Keratinocyte (primary cell): ENCODE measurements at regions not wholly inside any gene's neighbourhood (a gene's known extent, or its start where the extent isn't known, plus 50 kb on each side); places are given as distances from the start of the nearest gene placed in this dataset.
"Not testable (repeated sequence)": the region's sequence is repeated elsewhere in the genome, so short reads cannot be mapped to it uniquely, and the experiment has no call there.

ENCODE experiments used
- DNase-seq: peaks from one replicate; pipeline ENCODE4 v3.0.0-alpha.2; 2011; ENCODE audit warnings: low read depth, missing footprints, low spot score
- FAIRE-seq: peaks from 2 replicates; lab custom pipeline; 2011; peaks lifted over from hg19 to GRCh38; lab: Jason Lieb, UNC
- H2AFZ ChIP-seq: 2 replicates; pipeline ENCODE4 v1.6.0; 2012; ENCODE audit warnings: low read length, control low read depth, inconsistent platforms; ENCODE audit not compliant: control insufficient read depth
- H3K27ac ChIP-seq: 2 replicates; pipeline ENCODE4 v1.5.1; 2011; ENCODE audit warnings: low read length; ENCODE audit not compliant: control insufficient read depth, insufficient read depth
- H3K27me3 ChIP-seq: 3 replicates; pipeline ENCODE4 v1.6.0; 2011; ENCODE audit warnings: low read length; ENCODE audit not compliant: control insufficient read depth, insufficient read depth; ENCODE audit errors: extremely low read depth
- H3K36me3 ChIP-seq, 2 experiments: 2 replicates in 1 of 2; 3 replicates in 1 of 2; pipeline ENCODE4 v1.5.1; 2011; ENCODE audit warnings: low read length in 2 of 2, mild to moderate bottlenecking in 1 of 2; ENCODE audit not compliant: control insufficient read depth in 2 of 2, insufficient read depth in 2 of 2; ENCODE audit errors: extremely low read depth in 1 of 2
- H3K4me1 ChIP-seq: 3 replicates; pipeline ENCODE4 v1.5.1; 2011; ENCODE audit warnings: low read length; ENCODE audit not compliant: control insufficient read depth, insufficient read depth; ENCODE audit errors: extremely low read depth
- H3K4me2 ChIP-seq: 3 replicates; pipeline ENCODE4 v1.6.0; 2011; ENCODE audit warnings: low read depth, low read length; ENCODE audit not compliant: control insufficient read depth, insufficient read depth; ENCODE audit errors: extremely low read depth
- H3K4me3 ChIP-seq, 3 experiments: fragments of 200-600 bp in 1 of 3; sonication (generic) in 1 of 3; 2 replicates in 2 of 3; 3 replicates in 1 of 3; pipeline ENCODE4 v1.5.1; 2011 to 2016; ENCODE audit warnings: low read length in 3 of 3, mild to moderate bottlenecking in 3 of 3, control low read depth in 2 of 3, inconsistent platforms in 1 of 3, low read depth in 1 of 3, mixed read lengths in 1 of 3, mixed run types in 1 of 3, moderate library complexity in 1 of 3; ENCODE audit not compliant: control insufficient read depth in 2 of 3, insufficient read depth in 2 of 3; ENCODE audit errors: extremely low read depth in 1 of 3
- H3K79me2 ChIP-seq: 2 replicates; pipeline ENCODE4 v1.6.0; 2012; ENCODE audit warnings: low read length; ENCODE audit not compliant: control insufficient read depth, insufficient read depth
- H3K9ac ChIP-seq: 3 replicates; pipeline ENCODE4 v1.6.0; 2011; ENCODE audit warnings: low read length; ENCODE audit not compliant: control insufficient read depth, insufficient read depth; ENCODE audit errors: extremely low read depth
- H3K9me1 ChIP-seq: 3 replicates; pipeline ENCODE4 v1.6.0; 2011; ENCODE audit warnings: low read length; ENCODE audit not compliant: control insufficient read depth, insufficient read depth; ENCODE audit errors: extremely low read depth
- H3K9me3 ChIP-seq: 2 replicates; pipeline ENCODE4 v1.5.1; 2012; ENCODE audit warnings: low read depth, low read length; ENCODE audit not compliant: control insufficient read depth
- H4K20me1 ChIP-seq: 3 replicates; pipeline ENCODE4 v1.6.0; 2011; ENCODE audit warnings: low read length; ENCODE audit not compliant: control insufficient read depth, insufficient read depth; ENCODE audit errors: extremely low read depth
- EZH2 ChIP-seq: IDR thresholded peaks from one replicate; pipeline ENCODE4 v1.6.1; 2012; ENCODE audit warnings: inconsistent platforms, mild to moderate bottlenecking, low read length, moderate library complexity
- dilution Hi-C: fragments of 300-500 bp; cut with MboI; formaldehyde crosslinking; loops from one replicate; pipeline ENCODE4 v1.7.0; 2020; ENCODE audit warnings: low sequenced_read_pairs; ENCODE audit not compliant: extremely low pct_ligation_motif_present
- TF ChIP-seq, protein P1 (sequence below), 3 experiments: IDR thresholded peaks in 1 of 3; conservative IDR thresholded peaks in 1 of 3; optimal IDR thresholded peaks in 1 of 3; 2 replicates in 2 of 3; 3 replicates in 1 of 3; pipeline versions ENCODE3 to v1.5.1; 2011; ENCODE audit warnings: low read length in 3 of 3, mild to moderate bottlenecking in 3 of 3, moderate library complexity in 2 of 3, control low read depth in 1 of 3, inconsistent platforms in 1 of 3; ENCODE audit not compliant: insufficient read depth in 2 of 3; ENCODE audit errors: extremely low read depth in 1 of 3

DNA sequence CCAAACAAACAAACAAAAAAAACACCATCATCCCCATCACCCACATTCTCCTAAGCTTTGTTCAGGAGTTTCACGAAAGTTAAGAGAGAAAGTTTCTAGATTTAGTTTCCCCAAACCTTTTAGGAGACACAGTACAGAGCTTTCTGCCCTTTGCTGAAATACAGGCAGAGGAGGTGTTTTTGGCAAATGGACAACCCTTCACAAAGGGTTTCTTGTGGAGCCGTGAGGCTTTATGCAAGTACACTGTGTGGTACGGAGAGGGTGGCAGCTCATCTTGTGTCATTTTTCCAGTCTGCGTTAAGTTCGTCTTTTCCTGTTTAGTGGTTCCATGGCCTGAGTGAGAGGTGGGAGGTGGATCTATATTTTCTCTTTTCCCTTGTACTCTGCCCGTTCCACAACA lies 215.5 kb upstream of the PRKCQ start:
- DNase-seq = no peak
- TF ChIP-seq EZH2 = no peak
- TF ChIP-seq, protein P1, sequence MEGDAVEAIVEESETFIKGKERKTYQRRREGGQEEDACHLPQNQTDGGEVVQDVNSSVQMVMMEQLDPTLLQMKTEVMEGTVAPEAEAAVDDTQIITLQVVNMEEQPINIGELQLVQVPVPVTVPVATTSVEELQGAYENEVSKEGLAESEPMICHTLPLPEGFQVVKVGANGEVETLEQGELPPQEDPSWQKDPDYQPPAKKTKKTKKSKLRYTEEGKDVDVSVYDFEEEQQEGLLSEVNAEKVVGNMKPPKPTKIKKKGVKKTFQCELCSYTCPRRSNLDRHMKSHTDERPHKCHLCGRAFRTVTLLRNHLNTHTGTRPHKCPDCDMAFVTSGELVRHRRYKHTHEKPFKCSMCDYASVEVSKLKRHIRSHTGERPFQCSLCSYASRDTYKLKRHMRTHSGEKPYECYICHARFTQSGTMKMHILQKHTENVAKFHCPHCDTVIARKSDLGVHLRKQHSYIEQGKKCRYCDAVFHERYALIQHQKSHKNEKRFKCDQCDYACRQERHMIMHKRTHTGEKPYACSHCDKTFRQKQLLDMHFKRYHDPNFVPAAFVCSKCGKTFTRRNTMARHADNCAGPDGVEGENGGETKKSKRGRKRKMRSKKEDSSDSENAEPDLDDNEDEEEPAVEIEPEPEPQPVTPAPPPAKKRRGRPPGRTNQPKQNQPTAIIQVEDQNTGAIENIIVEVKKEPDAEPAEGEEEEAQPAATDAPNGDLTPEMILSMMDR (optimal IDR thresholded peaks at IDR 0.05 in 1 of 3, IDR thresholded peaks at IDR 0.05 in 1 of 3, conservative IDR thresholded peaks at IDR 0.05 in 1 of 3; ENCODE audit: extremely low read depth in 1 of 3, insufficient read depth in 2 of 3, low read length in 3 of 3) = no peak
- dilution Hi-C loops = no loop called here
- no peak for FAIRE-seq
- no peak overlapping the region for H3K27ac ChIP-seq
- no peaks in the 10 kb centered on the region for H3K27me3 ChIP-seq
- H3K4me2 ChIP-seq = no peak overlapping the region
- H3K79me2 ChIP-seq = no peaks in the 10 kb centered on the region
- no peak overlapping the region for H3K9ac ChIP-seq
- H3K4me3 ChIP-seq = no peak overlapping the region
- H3K4me1 ChIP-seq = peaks cover 8% of the 10 kb centered on the region
- no peaks in the 10 kb centered on the region for H3K36me3 ChIP-seq
- H3K9me1 ChIP-seq = no peaks in the 10 kb centered on the region
- no peak overlapping the region for H2AFZ ChIP-seq
- no peaks in the 10 kb centered on the region for H3K9me3 ChIP-seq
- no peaks in the 10 kb centered on the region for H4K20me1 ChIP-seq

DNA sequence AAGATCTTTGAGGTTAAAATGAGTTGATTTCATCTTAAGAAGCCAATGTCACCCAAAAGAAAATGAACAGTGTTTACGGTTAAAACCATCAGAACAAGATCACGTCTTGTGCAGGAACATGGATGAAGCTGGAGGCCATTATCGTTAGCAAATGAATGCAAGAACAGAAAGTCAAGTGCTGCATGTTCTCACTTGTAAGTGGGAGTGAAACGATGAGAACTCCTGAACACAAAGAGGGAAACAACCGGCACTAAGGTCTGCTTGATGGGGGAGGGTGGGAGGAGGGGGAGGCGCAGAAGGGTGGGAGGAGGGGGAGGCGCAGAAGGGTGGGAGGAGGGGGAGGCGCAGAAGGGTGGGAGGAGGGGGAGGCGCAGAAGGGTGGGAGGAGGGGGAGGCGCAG lies 214.8 kb upstream of the PRKCQ start:
- DNase-seq, dilution Hi-C loops: not testable (repeated sequence)

DNA sequence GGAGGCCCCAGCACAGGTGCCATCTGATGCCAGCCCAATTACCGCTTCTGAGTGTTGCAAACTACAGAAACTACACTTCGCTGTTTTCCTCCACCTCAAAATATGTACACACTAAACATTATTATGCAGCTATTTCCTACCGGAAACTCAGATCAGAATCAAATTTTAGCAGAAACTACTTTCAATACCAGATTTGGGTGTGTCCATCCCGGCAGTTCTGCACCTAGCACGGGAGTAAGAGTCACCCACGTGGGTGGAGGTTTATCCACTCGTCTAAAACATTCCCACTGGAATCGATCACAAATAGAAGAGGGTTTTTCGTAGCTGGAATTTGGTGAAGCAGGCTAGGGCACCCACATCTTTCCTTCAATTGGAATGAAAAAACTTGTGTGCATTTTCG lies 214.4 kb upstream of the PRKCQ start:
- Histone ChIP-seq H3K36me3 (peaks cover 2 to 7% of the 10 kb centered on the region in 2 experiments), H3K27me3 (no peaks in the 10 kb centered on the region), H3K9me3 (no peaks in the 10 kb centered on the region), H2AFZ (peak overlapping the region; percentile 94), H3K79me2 (no peaks in the 10 kb centered on the region), H3K27ac (peak overlapping the region; percentile 64), H3K4me3 (peak overlapping the region; percentile 14 to 55 (median 53)), H3K4me2 (peak overlapping the region; percentile 98), H4K20me1 (no peaks in the 10 kb centered on the region), H3K9me1 (no peaks in the 10 kb centered on the region), H3K9ac (peak overlapping the region; percentile 56), H3K4me1 (peaks cover 8% of the 10 kb centered on the region)
- FAIRE-seq (no peak), DNase-seq (no peak)
- no peak for TF ChIP-seq EZH2
- TF ChIP-seq, protein P1 (optimal IDR thresholded peaks at IDR 0.05 in 1 of 3, IDR thresholded peaks at IDR 0.05 in 1 of 3, conservative IDR thresholded peaks at IDR 0.05 in 1 of 3; ENCODE audit: extremely low read depth in 1 of 3, insufficient read depth in 2 of 3, low read length in 3 of 3) = no peak
- dilution Hi-C loops = no loop called here

More for the DNA sequence above, 214.8 kb upstream of the PRKCQ start:
- not testable (repeated sequence) for H3K79me2 ChIP-seq, H3K9me1 ChIP-seq, H3K36me3 ChIP-seq, H3K4me1 ChIP-seq, H3K27me3 ChIP-seq, H4K20me1 ChIP-seq, H3K9me3 ChIP-seq
- H2AFZ ChIP-seq = peak overlapping the region; percentile 94
- peak overlapping the region; percentile 64 for H3K27ac ChIP-seq
- H3K4me3 ChIP-seq = peak overlapping the region; percentile 14 to 55 (median 53)
- FAIRE-seq = peak; percentile 83
- peak overlapping the region; percentile 56 for H3K9ac ChIP-seq
- peak overlapping the region; percentile 98 for H3K4me2 ChIP-seq
